Naive thymus-derived CD4-positive, alpha-beta T cell (primary cell): ENCODE measurements at regions not wholly inside any gene's neighbourhood (a gene's known extent, or its start where the extent isn't known, plus 50 kb on each side); places are given as distances from the start of the nearest gene placed in this dataset.

Experiments
- ATAC-seq: fragments of 150-1000 bp; cut with Tn5 transposase; 2 replicates; pipeline ENCODE4 v1.10.0; 2021; ENCODE audit warnings: mild to moderate bottlenecking, moderate library complexity
- CTCF ChIA-PET: fragments of 350-600 bp; sonication (Branson Sonifier 250); formaldehyde crosslinking; loops from one replicate; lab custom pipeline; 2021; ENCODE audit warnings: antibody characterized with exemption; lab: Charles Lee
- POLR2A ChIA-PET: fragments of 350-600 bp; sonication (Branson Sonifier 250); formaldehyde crosslinking; loops from one replicate; lab custom pipeline; 2021; ENCODE audit warnings: antibody characterized with exemption, inconsistent platforms; lab: Charles Lee
- DNase-seq, 9 donors: peaks; one replicate each; pipeline versions ENCODE4 v3.0.0 to v3.0.0-alpha.2; 2020 to 2022; ENCODE audit warnings: mixed read lengths in 1 of 9
- H3K27ac ChIP-seq: one replicate; pipeline ENCODE4 v1.7.0; 2013; ENCODE audit warnings: mild to moderate bottlenecking, low read depth, low read length, moderate library complexity
- H3K27me3 ChIP-seq, 2 donors: one replicate each; pipeline ENCODE4 v1.7.0; 2013; ENCODE audit warnings: low read length in 2 of 2, mild to moderate bottlenecking in 2 of 2, moderate library complexity in 2 of 2; ENCODE audit not compliant: control insufficient read depth in 2 of 2, insufficient read depth in 2 of 2
- H3K36me3 ChIP-seq, 3 experiments: 1 replicate in 2 of 3; 2 replicates in 1 of 3; pipeline ENCODE4 v1.7.0; 2013; ENCODE audit warnings: low read length in 3 of 3, mild to moderate bottlenecking in 3 of 3, moderate library complexity in 1 of 3; ENCODE audit not compliant: insufficient read depth in 3 of 3, control insufficient read depth in 2 of 3
- H3K4me1 ChIP-seq, 2 donors: one replicate each; pipeline ENCODE4 v1.7.0; 2013; ENCODE audit warnings: low read length in 2 of 2, mild to moderate bottlenecking in 2 of 2, moderate library complexity in 1 of 2; ENCODE audit not compliant: control insufficient read depth in 2 of 2, insufficient read depth in 2 of 2
- H3K4me3 ChIP-seq: 2 replicates; pipeline ENCODE4 v1.7.0; 2013; ENCODE audit warnings: mild to moderate bottlenecking, low read length
- H3K9me3 ChIP-seq, 3 experiments: 1 replicate in 2 of 3; 2 replicates in 1 of 3; pipeline ENCODE4 v1.7.0; 2013; ENCODE audit warnings: low read length in 3 of 3; ENCODE audit not compliant: control insufficient read depth in 2 of 3
- H3K27ac Mint-ChIP-seq, 9 donors: one replicate each; pipeline ENCODE4 v1.8.0; 2020 to 2022; ENCODE audit warnings: mixed read lengths in 9 of 9, mild to moderate bottlenecking in 8 of 9, moderate library complexity in 5 of 9, inconsistent platforms in 2 of 9
- H3K27me3 Mint-ChIP-seq, 5 donors: one replicate each; pipeline ENCODE4 v1.8.0; 2021 to 2022; ENCODE audit warnings: mixed read lengths in 5 of 5, mild to moderate bottlenecking in 1 of 5
- H3K36me3 Mint-ChIP-seq, 5 donors: one replicate each; pipeline ENCODE4 v1.8.0; 2020 to 2022; ENCODE audit warnings: mixed read lengths in 5 of 5, mild to moderate bottlenecking in 3 of 5, inconsistent platforms in 1 of 5
- H3K4me1 Mint-ChIP-seq, 7 donors: one replicate each; pipeline ENCODE4 v1.8.0; 2020 to 2022; ENCODE audit warnings: mixed read lengths in 7 of 7, mild to moderate bottlenecking in 3 of 7, inconsistent platforms in 1 of 7
- H3K4me3 Mint-ChIP-seq, 10 donors: one replicate each; pipeline ENCODE4 v1.8.0; 2020 to 2022; ENCODE audit warnings: mild to moderate bottlenecking in 10 of 10, mixed read lengths in 10 of 10, moderate library complexity in 6 of 10, inconsistent platforms in 2 of 10
- H3K9me3 Mint-ChIP-seq, 11 donors: one replicate each; pipeline ENCODE4 v1.8.0; 2020 to 2022; ENCODE audit warnings: mixed read lengths in 11 of 11, mild to moderate bottlenecking in 4 of 11, inconsistent platforms in 1 of 11, moderate library complexity in 1 of 11
- intact Hi-C, 2 donors: fragments of 100-400 bp; cut with micrococcal nuclease; formaldehyde crosslinking; loops; one replicate each; pipeline ENCODE4 v1.15.1; 2023

- ChIA-PET POLR2A (no interaction called here), CTCF (no interaction called here)
- Mint-ChIP-seq H3K4me3 (no peak overlapping the region), H3K27me3 (no peaks in the 10 kb centered on the region), H3K27ac (no peak overlapping the region), H3K4me1 (no peaks in the 10 kb centered on the region), H3K9me3 (peaks cover 3 to 49% (median 19%) of the 10 kb centered on the region in 11 donors), H3K36me3 (peaks cover 0 to 7% (median 0%) of the 10 kb centered on the region in 5 donors)
- Histone ChIP-seq H3K36me3 (no peaks in the 10 kb centered on the region), H3K27me3 (no peaks in the 10 kb centered on the region), H3K4me3 (no peak overlapping the region), H3K4me1 (no peaks in the 10 kb centered on the region), H3K9me3 (no peaks in the 10 kb centered on the region), H3K27ac (no peak overlapping the region)
- intact Hi-C loops = no loop called here
- no peak for ATAC-seq
- DNase-seq = no peak
Measured at GRCh38 chr5:89893546-89893945, 516.0 kb downstream of the CETN3 start.

- POLR2A ChIA-PET = no interaction called here
- Mint-ChIP-seq H3K27me3 (no peaks in the 10 kb centered on the region), H3K36me3 (no peaks in the 10 kb centered on the region), H3K27ac (no peak overlapping the region), H3K4me1 (no peaks in the 10 kb centered on the region), H3K4me3 (no peak overlapping the region), H3K9me3 (peaks cover 0 to 7% (median 0%) of the 10 kb centered on the region in 11 donors)
- intact Hi-C loops = no loop called here
- Histone ChIP-seq H3K27me3 (no peaks in the 10 kb centered on the region), H3K4me1 (no peaks in the 10 kb centered on the region), H3K9me3 (no peaks in the 10 kb centered on the region), H3K36me3 (no peaks in the 10 kb centered on the region), H3K4me3 (no peak overlapping the region), H3K27ac (no peak overlapping the region)
- DNase-seq (no peak), ATAC-seq (no peak)
- CTCF ChIA-PET = no interaction called here
Measured at GRCh38 chr5:89885670-89886069, 523.9 kb downstream of the CETN3 start.

GRCh38 chr5:89883967-89884366, 525.6 kb downstream of the CETN3 start:
- CTCF ChIA-PET = no interaction called here
- DNase-seq (no peak), ATAC-seq (no peak)
- POLR2A ChIA-PET = no interaction called here
- Histone ChIP-seq H3K27ac (no peak overlapping the region), H3K4me3 (no peak overlapping the region), H3K27me3 (no peaks in the 10 kb centered on the region), H3K4me1 (no peaks in the 10 kb centered on the region), H3K9me3 (no peaks in the 10 kb centered on the region), H3K36me3 (no peaks in the 10 kb centered on the region)
- Mint-ChIP-seq H3K36me3 (no peaks in the 10 kb centered on the region), H3K4me1 (no peaks in the 10 kb centered on the region), H3K27me3 (no peaks in the 10 kb centered on the region), H3K9me3 (peaks cover 0 to 11% (median 3%) of the 10 kb centered on the region in 11 donors), H3K27ac (no peak overlapping the region), H3K4me3 (no peak overlapping the region)
- intact Hi-C loops = no loop called here

GRCh38 chr5:89878140-89879132, 531.1 kb downstream of the CETN3 start:
- CTCF ChIA-PET = interaction anchor here (0.8 kb wide), 1 partner anchor 11 kb away, joined by 3 read pairs; no protein-coding TSS in a partner anchor

GRCh38 chr5:89871906-89872305, 537.6 kb downstream of the CETN3 start:
- no peak overlapping the region for H3K27ac ChIP-seq
- POLR2A ChIA-PET = no interaction called here
- no peaks in the 10 kb centered on the region for H3K27me3 ChIP-seq
- CTCF ChIA-PET = no interaction called here
- H3K36me3 ChIP-seq = no peaks in the 10 kb centered on the region
- no peaks in the 10 kb centered on the region for H3K4me1 ChIP-seq
- ATAC-seq (no peak), DNase-seq (no peak)
- intact Hi-C loops = no loop called here
- H3K9me3 ChIP-seq = no peaks in the 10 kb centered on the region
- Mint-ChIP-seq H3K27ac (no peak overlapping the region), H3K36me3 (no peaks in the 10 kb centered on the region), H3K4me1 (no peaks in the 10 kb centered on the region), H3K9me3 (peaks cover 0 to 5% (median 0%) of the 10 kb centered on the region in 11 donors), H3K4me3 (no peak overlapping the region), H3K27me3 (no peaks in the 10 kb centered on the region)
- no peak overlapping the region for H3K4me3 ChIP-seq

More at GRCh38 chr5:89878140-89879132, 531.1 kb downstream of the CETN3 start:
- Mint-ChIP-seq H3K27ac (no peak overlapping the region), H3K36me3 (no peaks in the 10 kb centered on the region), H3K4me3 (no peak overlapping the region), H3K9me3 (peaks cover 0 to 9% (median 3%) of the 10 kb centered on the region in 11 donors), H3K4me1 (no peaks in the 10 kb centered on the region), H3K27me3 (no peaks in the 10 kb centered on the region)
- ATAC-seq (no peak), DNase-seq (no peak)
- POLR2A ChIA-PET = no interaction called here
- Histone ChIP-seq H3K27me3 (no peaks in the 10 kb centered on the region), H3K4me1 (no peaks in the 10 kb centered on the region), H3K27ac (no peak overlapping the region), H3K4me3 (no peak overlapping the region), H3K9me3 (peaks cover 0 to 3% (median 0%) of the 10 kb centered on the region in 3 experiments), H3K36me3 (no peaks in the 10 kb centered on the region)
- intact Hi-C loops = no loop called here

GRCh38 chr5:89869346-89869745, 540.2 kb downstream of the CETN3 start:
- ATAC-seq (no peak), DNase-seq (no peak)
- no peaks in the 10 kb centered on the region for H3K27me3 ChIP-seq
- Mint-ChIP-seq H3K4me1 (no peaks in the 10 kb centered on the region), H3K9me3 (peaks cover 0 to 2% (median 0%) of the 10 kb centered on the region in 11 donors), H3K36me3 (no peaks in the 10 kb centered on the region), H3K27me3 (no peaks in the 10 kb centered on the region), H3K4me3 (no peak overlapping the region), H3K27ac (no peak overlapping the region)
- H3K9me3 ChIP-seq = no peaks in the 10 kb centered on the region
- ChIA-PET POLR2A (no interaction called here), CTCF (no interaction called here)
- no peaks in the 10 kb centered on the region for H3K36me3 ChIP-seq
- H3K27ac ChIP-seq = no peak overlapping the region
- intact Hi-C loops = no loop called here
- H3K4me1 ChIP-seq = no peaks in the 10 kb centered on the region
- no peak overlapping the region for H3K4me3 ChIP-seq

- Histone ChIP-seq H3K4me1 (no peaks in the 10 kb centered on the region), H3K4me3 (no peak overlapping the region), H3K27me3 (no peaks in the 10 kb centered on the region), H3K9me3 (no peaks in the 10 kb centered on the region), H3K27ac (no peak overlapping the region), H3K36me3 (no peaks in the 10 kb centered on the region)
- peaks cover 0 to 2% (median 0%) of the 10 kb centered on the region in 11 donors for H3K9me3 Mint-ChIP-seq
- POLR2A ChIA-PET = no interaction called here
- no peak overlapping the region for H3K27ac Mint-ChIP-seq
- no peak for ATAC-seq
- no peak for DNase-seq
- CTCF ChIA-PET = no interaction called here
- no peak overlapping the region for H3K4me3 Mint-ChIP-seq
- H3K4me1 Mint-ChIP-seq = no peaks in the 10 kb centered on the region
- H3K36me3 Mint-ChIP-seq = no peaks in the 10 kb centered on the region
- intact Hi-C loops = no loop called here
- no peaks in the 10 kb centered on the region for H3K27me3 Mint-ChIP-seq
Measured at GRCh38 chr5:89866410-89866809, 543.1 kb downstream of the CETN3 start.
